Neural cell (in vitro differentiated cells): ENCODE measurements at regions not wholly inside any gene's neighbourhood (a gene's known extent, or its start where the extent isn't known, plus 50 kb on each side); places are given as distances from the start of the nearest gene placed in this dataset.

Experiments
- H2AFZ ChIP-seq: fragments of 200-600, 300-800 bp; sonication (generic), shearing (Covaris generic); 2 replicates; pipeline ENCODE4 v1.6.0; 2014; ENCODE audit warnings: low read depth, mild to moderate bottlenecking, antibody characterized with exemption, low read length, moderate library complexity
- H3F3A ChIP-seq: fragments of 200-600 bp; shearing (Covaris generic); 2 replicates; pipeline ENCODE4 v1.6.1; 2016; ENCODE audit warnings: mild to moderate bottlenecking, moderate library complexity, mixed read lengths, antibody characterized with exemption, low read length; ENCODE audit not compliant: insufficient read depth, poor library complexity, severe bottlenecking
- H3K27ac ChIP-seq: fragments of 200-600, 300-800 bp; sonication (generic), shearing (Covaris generic); 2 replicates; pipeline ENCODE4 v1.5.1; 2014; ENCODE audit warnings: mild to moderate bottlenecking, low read length, moderate library complexity
- H3K27me3 ChIP-seq: fragments of 300-800, 200-600 bp; sonication (generic), shearing (Covaris generic); 2 replicates; pipeline ENCODE4 v1.6.0; 2014; ENCODE audit warnings: mild to moderate bottlenecking, low read depth, low read length, moderate library complexity; ENCODE audit not compliant: insufficient read depth
- H3K36me3 ChIP-seq: fragments of 300-800, 200-600 bp; sonication (generic), shearing (Covaris generic); 2 replicates; pipeline ENCODE4 v1.5.1; 2014; ENCODE audit warnings: mild to moderate bottlenecking, antibody characterized with exemption, low read length, moderate library complexity; ENCODE audit not compliant: insufficient read depth
- H3K4me2 ChIP-seq: fragments of 300-800, 200-600 bp; sonication (generic), shearing (Covaris generic); 2 replicates; pipeline ENCODE4 v1.6.0; 2014; ENCODE audit warnings: mild to moderate bottlenecking, low read length
- H3K4me3 ChIP-seq: fragments of 300-800, 200-600 bp; sonication (generic), shearing (Covaris generic); 2 replicates; pipeline ENCODE4 v1.5.1; 2014; ENCODE audit warnings: mild to moderate bottlenecking, low read length, moderate library complexity
- H3K79me2 ChIP-seq: fragments of 200-600 bp; shearing (Covaris generic); replicated peaks from 2 replicates; pipeline ENCODE4 v1.6.0; 2014; ENCODE audit warnings: mild to moderate bottlenecking, low read length, moderate library complexity; ENCODE audit not compliant: insufficient read depth
- H3K9ac ChIP-seq: fragments of 300-800, 200-600 bp; sonication (generic), shearing (Covaris generic); 2 replicates; pipeline ENCODE4 v1.6.1; 2016; ENCODE audit warnings: mild to moderate bottlenecking, low read length, mixed read lengths
- H3K9me2 ChIP-seq: fragments of 200-600 bp; shearing (Covaris generic); 2 replicates; pipeline ENCODE4 v1.6.1; 2016; ENCODE audit warnings: mild to moderate bottlenecking, low read length, mixed read lengths; ENCODE audit not compliant: insufficient read depth
- H3K9me3 ChIP-seq: fragments of 200-600, 300-800 bp; sonication (generic), shearing (Covaris generic); 2 replicates; pipeline ENCODE4 v1.6.1; 2016; ENCODE audit warnings: mild to moderate bottlenecking, mixed run types, low read length, moderate library complexity, mixed read lengths
- H4K20me1 ChIP-seq: fragments of 200-600 bp; shearing (Covaris generic); 2 replicates; pipeline ENCODE4 v1.6.1; 2016; ENCODE audit warnings: mild to moderate bottlenecking, mixed run types; ENCODE audit not compliant: insufficient read depth
- CTCF ChIP-seq: fragments of 450-650 bp; IDR thresholded peaks from 2 replicates; pipeline ENCODE4 v1.5.1; 2014; ENCODE audit warnings: antibody characterized with exemption, mild to moderate bottlenecking, moderate library complexity; ENCODE audit not compliant: poor library complexity, severe bottlenecking
- EP300 ChIP-seq: fragments of 450-650 bp; conservative IDR thresholded peaks from 2 replicates; pipeline ENCODE4 v1.6.1; 2014; ENCODE audit warnings: antibody characterized with exemption, mild to moderate bottlenecking, moderate library complexity; ENCODE audit not compliant: poor library complexity, severe bottlenecking
- EZH2 ChIP-seq: fragments of 200-600, 300-800 bp; shearing (Covaris generic), sonication (generic); IDR thresholded peaks from 2 replicates; pipeline ENCODE4 v1.6.1; 2014; ENCODE audit warnings: antibody characterized with exemption, low read length, borderline replicate concordance, mild to moderate bottlenecking; ENCODE audit not compliant: insufficient read depth, poor library complexity, severe bottlenecking
- MXI1 ChIP-seq: fragments of 450-650 bp; conservative IDR thresholded peaks from 2 replicates; pipeline ENCODE4 v1.6.1; 2014; ENCODE audit warnings: antibody characterized with exemption, mild to moderate bottlenecking; ENCODE audit not compliant: poor library complexity, severe bottlenecking
- POLR2AphosphoS5 ChIP-seq: IDR thresholded peaks from 2 replicates; pipeline ENCODE4 v1.6.1; 2012
- RAD21 ChIP-seq: fragments of 450-650 bp; conservative IDR thresholded peaks from 2 replicates; pipeline ENCODE4 v1.6.1; 2014; ENCODE audit warnings: antibody characterized with exemption, mild to moderate bottlenecking, moderate library complexity
- REST ChIP-seq: IDR thresholded peaks from 2 replicates; pipeline ENCODE4 v1.6.1; 2012; ENCODE audit warnings: borderline replicate concordance
- SMC3 ChIP-seq: fragments of 450-650 bp; conservative IDR thresholded peaks from 2 replicates; pipeline ENCODE4 v1.6.1; 2014; ENCODE audit warnings: antibody characterized with exemption, mild to moderate bottlenecking, moderate library complexity; ENCODE audit not compliant: poor library complexity
- TAF1 ChIP-seq: IDR thresholded peaks from 2 replicates; pipeline ENCODE4 v1.6.1; 2012; ENCODE audit warnings: low read depth

- Histone ChIP-seq H3K27me3 (no peaks in the 10 kb centered on the region), H3K79me2 (no peaks in the 10 kb centered on the region), H3K4me3 (no peak overlapping the region), H3K9ac (no peak overlapping the region), H3K9me3 (no peaks in the 10 kb centered on the region), H3K4me2 (no peak overlapping the region), H3K36me3 (no peaks in the 10 kb centered on the region), H3F3A (no peaks in the 10 kb centered on the region), H3K27ac (no peak overlapping the region), H2AFZ (no peak overlapping the region), H3K9me2 (no peaks in the 10 kb centered on the region), H4K20me1 (no peaks in the 10 kb centered on the region)
- TF ChIP-seq MXI1 (no peak), EP300 (no peak), CTCF (no peak), RAD21 (no peak)
Observed at GRCh38 chr11:79543101-79543500, 102.3 kb upstream of the TENM4 start.

- Histone ChIP-seq H3K9me3 (no peaks in the 10 kb centered on the region), H2AFZ (no peak overlapping the region), H3K4me3 (no peak overlapping the region), H3K27ac (no peak overlapping the region), H3K79me2 (no peaks in the 10 kb centered on the region), H3K4me2 (no peak overlapping the region), H3K36me3 (no peaks in the 10 kb centered on the region), H3K9me2 (no peaks in the 10 kb centered on the region), H3K9ac (no peak overlapping the region), H4K20me1 (no peaks in the 10 kb centered on the region), H3F3A (no peaks in the 10 kb centered on the region), H3K27me3 (no peaks in the 10 kb centered on the region)
- TF ChIP-seq CTCF (no peak), RAD21 (no peak), EP300 (no peak), EZH2 (no peak), MXI1 (no peak), REST (no peak), SMC3 (no peak), TAF1 (no peak), POLR2AphosphoS5 (no peak)
Observed at GRCh38 chr11:79541466-79541865, 100.6 kb upstream of the TENM4 start.
